Mucosa of rectum (tissue), 2 donors: ENCODE measurements at regions not wholly inside any gene's neighbourhood (a gene's known extent, or its start where the extent isn't known, plus 50 kb on each side); places are given as distances from the start of the nearest gene placed in this dataset.

Experiments
- H3K27ac ChIP-seq, 2 donors: one replicate each; pipeline ENCODE4 v1.7.0; 2013; ENCODE audit warnings: inconsistent platforms in 2 of 2, low read depth in 2 of 2, low read length in 2 of 2
- H3K27me3 ChIP-seq, 2 donors: one replicate each; pipeline ENCODE4 v1.7.0; 2013; ENCODE audit warnings: low read length in 2 of 2; ENCODE audit not compliant: control insufficient read depth in 2 of 2, insufficient read depth in 2 of 2
- H3K36me3 ChIP-seq, 2 donors: one replicate each; pipeline ENCODE4 v1.7.0; 2013; ENCODE audit warnings: low read length in 2 of 2; ENCODE audit not compliant: control insufficient read depth in 2 of 2, insufficient read depth in 2 of 2
- H3K4me1 ChIP-seq, 2 donors: one replicate each; pipeline ENCODE4 v1.7.0; 2013; ENCODE audit warnings: low read length in 2 of 2, mild to moderate bottlenecking in 1 of 2; ENCODE audit not compliant: control insufficient read depth in 2 of 2, insufficient read depth in 2 of 2
- H3K4me3 ChIP-seq, 2 donors: one replicate each; pipeline ENCODE4 v1.7.0; 2013; ENCODE audit warnings: low read length in 2 of 2
- H3K9ac ChIP-seq, 2 donors: one replicate each; pipeline ENCODE4 v1.7.0; 2013; ENCODE audit warnings: low read length in 2 of 2, low read depth in 1 of 2, mild to moderate bottlenecking in 1 of 2
- H3K9me3 ChIP-seq, 2 donors: one replicate each; pipeline ENCODE4 v1.7.0; 2013; ENCODE audit warnings: low read length in 2 of 2; ENCODE audit not compliant: control insufficient read depth in 2 of 2
- donor health status: healthy.
- donor health status: Normal muscosa, but diverticular disease.

DNA sequence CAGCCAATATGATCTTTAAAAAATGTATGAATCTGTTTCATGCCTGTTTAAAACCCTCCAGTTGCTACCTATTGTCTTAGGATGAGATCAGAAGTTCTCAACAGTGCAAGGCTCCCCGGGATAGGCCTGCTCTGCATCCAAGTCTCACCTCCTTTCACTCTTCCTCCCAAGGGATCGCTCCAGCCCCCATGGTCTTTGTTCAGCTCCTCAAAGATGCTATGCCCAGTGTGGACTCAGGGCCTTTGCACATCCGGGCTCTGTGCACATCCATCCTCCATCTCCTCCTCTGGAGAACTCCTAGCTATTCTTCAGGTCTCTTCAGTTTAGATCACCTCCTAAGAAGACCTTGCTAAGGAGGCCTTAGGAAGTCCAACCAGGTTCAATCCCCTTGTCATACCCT is 82.7 kb upstream of the LEP start:
- Histone ChIP-seq H3K4me1 (no peaks in the 10 kb centered on the region), H3K9ac (no peak overlapping the region), H3K36me3 (no peaks in the 10 kb centered on the region), H3K27ac (no peak overlapping the region), H3K9me3 (no peaks in the 10 kb centered on the region), H3K4me3 (no peak overlapping the region), H3K27me3 (peaks cover 4 to 9% of the 10 kb centered on the region in 2 donors)

DNA sequence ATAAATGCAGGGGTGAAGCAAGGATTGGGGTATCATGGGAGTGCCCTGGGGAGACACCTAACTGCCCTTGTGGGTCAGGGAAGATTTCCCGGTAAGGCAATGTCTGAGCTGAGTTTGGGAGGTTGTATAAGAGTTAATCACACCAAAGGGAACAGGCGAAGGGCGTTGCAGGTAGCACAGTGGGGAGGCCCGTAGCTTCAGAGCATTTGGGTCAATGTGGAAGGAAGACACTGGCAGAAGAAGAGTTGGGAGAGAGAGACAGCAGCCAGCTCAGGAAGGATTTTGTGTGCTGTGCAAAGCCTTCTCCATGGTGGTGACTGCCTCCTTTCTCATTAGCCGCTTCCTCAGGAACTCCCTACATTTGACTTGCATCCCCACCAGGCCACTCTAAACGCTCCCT is 80.8 kb upstream of the LEP start:
- H3K9me3 ChIP-seq = no peaks in the 10 kb centered on the region
- no peak overlapping the region for H3K4me3 ChIP-seq
- H3K9ac ChIP-seq = no peak overlapping the region
- H3K27me3 ChIP-seq = peaks cover 10 to 23% of the 10 kb centered on the region in 2 donors
- no peaks in the 10 kb centered on the region for H3K4me1 ChIP-seq
- no peak overlapping the region for H3K27ac ChIP-seq
- H3K36me3 ChIP-seq = no peaks in the 10 kb centered on the region

DNA sequence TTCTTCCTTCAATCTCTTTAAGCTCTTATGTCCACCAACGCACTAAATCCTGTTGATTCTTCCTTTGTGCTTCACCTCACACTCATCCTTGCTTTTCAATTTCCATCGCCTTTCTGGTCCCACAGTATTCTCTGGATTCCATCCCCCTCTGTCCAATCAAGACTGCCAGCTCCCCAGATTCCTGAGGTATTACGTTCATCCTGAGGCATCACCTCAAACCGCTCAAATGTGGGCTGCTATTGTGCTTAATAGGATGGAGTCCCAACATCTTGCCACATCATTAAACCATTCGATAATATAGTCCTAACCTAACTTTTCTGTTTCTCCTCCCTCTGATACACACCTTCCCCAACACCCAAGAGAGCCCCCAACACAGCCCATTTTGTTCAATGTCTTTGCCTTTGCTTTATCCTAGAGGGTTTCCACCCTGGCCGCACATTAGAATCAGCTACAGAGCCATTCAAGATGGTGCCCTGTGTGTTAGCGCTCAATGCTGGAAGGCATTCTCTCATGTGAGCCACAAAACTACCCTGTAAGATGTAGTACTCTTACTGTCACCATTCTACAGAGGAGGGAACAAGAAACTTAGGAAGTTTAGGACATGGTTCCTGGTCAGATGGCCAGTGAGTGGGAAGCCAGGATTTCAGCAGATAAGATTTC is 79.5 kb upstream of the LEP start:
- Histone ChIP-seq H3K4me3 (no peak overlapping the region), H3K27ac (no peak overlapping the region), H3K4me1 (no peaks in the 10 kb centered on the region), H3K9me3 (no peaks in the 10 kb centered on the region), H3K36me3 (no peaks in the 10 kb centered on the region), H3K9ac (no peak overlapping the region), H3K27me3 (peaks cover 22 to 34% of the 10 kb centered on the region in 2 donors)

DNA sequence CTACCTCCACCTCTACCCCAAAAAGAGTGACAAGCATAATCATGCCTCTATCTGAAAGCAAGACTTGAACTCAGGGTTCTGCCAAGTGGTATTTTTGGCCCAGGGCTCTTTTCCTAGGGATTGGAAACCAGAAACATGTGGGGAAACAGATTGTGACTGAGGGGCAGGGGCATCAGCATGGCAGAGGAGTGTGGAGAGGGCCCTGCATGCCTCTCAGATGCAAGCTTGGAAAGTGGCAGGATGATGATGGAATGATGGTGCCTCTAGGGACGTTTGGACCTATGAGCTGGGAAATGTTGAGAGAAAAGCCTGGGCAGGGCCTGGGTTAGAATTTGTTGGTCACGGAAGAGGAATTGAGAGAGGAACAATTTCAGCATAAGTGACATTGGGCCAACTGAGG is 78.4 kb upstream of the LEP start:
- Histone ChIP-seq H3K27me3 (peaks cover 27 to 39% of the 10 kb centered on the region in 2 donors), H3K4me1 (peaks cover 5 to 6% of the 10 kb centered on the region in 2 donors), H3K27ac (no peak overlapping the region), H3K9me3 (no peaks in the 10 kb centered on the region), H3K4me3 (no peak overlapping the region), H3K36me3 (no peaks in the 10 kb centered on the region), H3K9ac (no peak overlapping the region)

DNA sequence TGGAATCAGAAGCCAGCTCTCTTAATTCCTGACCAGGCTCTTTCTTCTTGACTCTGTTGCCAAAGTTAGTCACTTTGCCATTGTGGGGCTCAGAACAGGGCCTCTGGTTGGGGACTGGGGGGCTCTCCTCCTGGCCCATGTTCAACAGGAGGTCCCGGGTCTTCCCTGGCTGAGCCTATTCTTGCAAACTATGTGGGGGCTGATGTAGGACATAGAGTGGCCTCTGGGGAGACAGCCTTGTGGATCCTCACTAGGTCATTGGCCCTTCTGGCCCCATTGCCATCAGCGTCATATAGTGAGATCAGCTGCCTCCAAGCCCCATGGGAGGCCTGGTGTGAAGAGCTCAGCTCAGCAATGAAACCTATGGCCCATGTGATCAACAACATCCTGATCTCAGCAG is 77.6 kb upstream of the LEP start:
- Histone ChIP-seq H3K4me1 (peaks cover 5 to 8% of the 10 kb centered on the region in 2 donors), H3K4me3 (no peak overlapping the region), H3K9ac (no peak overlapping the region), H3K36me3 (no peaks in the 10 kb centered on the region), H3K27ac (no peak overlapping the region), H3K9me3 (no peaks in the 10 kb centered on the region), H3K27me3 (peaks cover 35 to 47% of the 10 kb centered on the region in 2 donors)

DNA sequence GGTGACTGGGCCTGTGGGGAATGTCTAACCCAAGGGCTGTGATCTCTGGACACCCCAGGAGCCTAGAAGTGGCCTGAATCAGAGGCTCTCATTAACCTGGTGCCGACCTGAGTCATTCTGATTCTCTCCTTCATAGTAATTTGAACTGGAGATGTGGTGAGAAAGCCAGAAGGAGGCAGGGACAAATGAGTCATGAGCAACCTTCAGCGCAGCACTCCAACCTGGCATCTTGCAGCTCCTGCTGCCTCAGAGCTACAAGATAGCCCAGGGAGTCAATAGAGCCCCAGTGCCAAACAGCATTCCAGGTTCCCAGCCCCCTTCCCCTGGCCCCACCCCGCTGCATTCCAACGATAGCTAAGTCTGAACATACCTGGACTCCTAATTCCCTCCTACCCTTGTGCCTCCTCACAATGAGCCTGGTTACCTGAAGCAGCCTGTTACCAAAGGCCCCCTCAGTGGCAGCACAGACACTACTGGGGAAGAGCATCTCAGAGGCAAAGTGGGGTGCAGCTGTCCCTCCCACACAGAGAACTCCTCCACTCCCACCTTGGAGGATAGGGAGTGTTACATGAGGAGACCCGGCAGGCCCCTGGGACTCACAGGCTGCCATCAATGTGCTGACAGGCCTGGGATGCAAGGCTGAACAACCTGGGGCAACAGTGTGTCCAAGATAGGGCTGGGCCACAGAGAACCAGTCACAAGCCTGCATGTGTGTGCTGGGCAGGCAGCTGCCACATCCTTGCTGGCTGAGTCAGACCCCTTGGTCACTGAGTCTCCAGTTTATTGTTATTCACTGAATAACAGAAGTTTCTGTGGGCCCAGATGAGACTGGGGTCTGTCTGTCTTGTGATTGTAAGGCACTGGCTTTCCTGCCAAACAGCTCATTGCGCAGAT is 76.8 kb upstream of the LEP start:
- H3K27ac ChIP-seq = no peak overlapping the region
- H3K27me3 ChIP-seq = peaks cover 42 to 54% of the 10 kb centered on the region in 2 donors

DNA sequence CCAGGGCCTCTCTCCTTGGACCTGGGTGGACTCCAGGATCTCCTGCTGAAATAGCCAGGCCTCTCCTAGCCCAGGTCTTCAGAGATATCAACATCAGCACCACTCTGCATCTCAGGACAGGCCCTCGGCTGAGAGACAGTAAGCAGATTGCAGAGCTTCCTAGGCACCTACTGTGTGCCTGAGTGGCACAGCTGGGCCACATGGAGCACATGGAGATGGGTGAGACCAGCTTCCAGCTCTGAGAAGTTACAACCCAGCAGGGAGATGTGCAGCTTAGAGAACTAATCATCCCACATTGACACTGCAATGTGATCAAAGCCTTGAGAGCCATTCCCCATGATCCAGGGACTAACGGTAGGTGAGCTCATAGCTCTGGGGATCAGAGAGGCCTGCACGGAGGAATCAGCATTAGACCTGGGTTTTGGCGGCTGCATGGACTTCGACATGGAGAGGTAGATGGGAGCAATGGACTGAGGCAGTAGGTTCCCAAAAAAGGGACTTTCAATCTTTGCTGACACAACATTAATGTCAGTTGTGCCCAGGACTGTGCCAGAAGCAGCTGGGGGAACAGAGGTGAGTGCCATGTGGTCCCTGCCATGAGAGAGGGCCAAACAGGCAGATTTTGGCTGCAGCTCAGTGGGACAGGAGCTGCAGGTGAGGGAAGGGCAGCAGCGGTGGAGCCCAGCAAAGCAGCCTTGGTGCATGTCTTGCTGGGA is 76.0 kb upstream of the LEP start:
- H3K9me3 ChIP-seq = no peaks in the 10 kb centered on the region
- H3K27ac ChIP-seq = no peak overlapping the region
- H3K4me3 ChIP-seq = no peak overlapping the region
- no peaks in the 10 kb centered on the region for H3K36me3 ChIP-seq
- H3K27me3 ChIP-seq = peaks cover 45 to 58% of the 10 kb centered on the region in 2 donors
- no peak overlapping the region for H3K9ac ChIP-seq
- H3K4me1 ChIP-seq = peaks cover 5 to 8% of the 10 kb centered on the region in 2 donors

More for the DNA sequence above, 76.8 kb upstream of the LEP start:
- H3K9me3 ChIP-seq = no peaks in the 10 kb centered on the region
- no peaks in the 10 kb centered on the region for H3K36me3 ChIP-seq
- no peak overlapping the region for H3K4me3 ChIP-seq
- H3K4me1 ChIP-seq = peaks cover 5 to 8% of the 10 kb centered on the region in 2 donors
- no peak overlapping the region for H3K9ac ChIP-seq

DNA sequence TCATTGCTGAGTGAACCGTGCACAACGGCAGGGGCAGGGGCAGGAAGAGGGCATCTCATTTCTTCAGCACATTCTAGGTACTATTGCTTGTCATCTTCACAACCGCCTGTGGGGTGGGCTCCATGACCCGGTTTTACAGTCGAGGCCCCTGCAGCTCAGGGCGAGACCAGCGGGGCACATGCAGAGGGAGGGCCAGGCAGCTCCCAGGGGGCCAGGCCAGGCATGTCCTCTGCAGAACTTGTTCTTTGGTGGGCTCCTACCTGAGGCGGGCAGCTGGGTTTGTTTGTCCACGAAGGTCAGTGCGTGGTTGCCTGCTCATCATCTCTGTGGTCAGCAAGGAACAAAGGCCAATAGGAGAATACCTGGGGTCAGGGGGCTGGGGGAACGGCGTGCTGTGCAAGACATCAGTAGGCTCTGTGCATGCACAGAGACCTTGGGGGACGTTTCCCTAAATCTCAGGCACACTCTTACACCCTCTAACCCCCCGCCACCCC is 75.1 kb upstream of the LEP start:
- Histone ChIP-seq H3K4me3 (no peak overlapping the region), H3K9me3 (no peaks in the 10 kb centered on the region), H3K9ac (no peak overlapping the region), H3K4me1 (peaks cover 5 to 8% of the 10 kb centered on the region in 2 donors), H3K36me3 (no peaks in the 10 kb centered on the region), H3K27ac (no peak overlapping the region), H3K27me3 (peaks cover 47 to 63% of the 10 kb centered on the region in 2 donors)

DNA sequence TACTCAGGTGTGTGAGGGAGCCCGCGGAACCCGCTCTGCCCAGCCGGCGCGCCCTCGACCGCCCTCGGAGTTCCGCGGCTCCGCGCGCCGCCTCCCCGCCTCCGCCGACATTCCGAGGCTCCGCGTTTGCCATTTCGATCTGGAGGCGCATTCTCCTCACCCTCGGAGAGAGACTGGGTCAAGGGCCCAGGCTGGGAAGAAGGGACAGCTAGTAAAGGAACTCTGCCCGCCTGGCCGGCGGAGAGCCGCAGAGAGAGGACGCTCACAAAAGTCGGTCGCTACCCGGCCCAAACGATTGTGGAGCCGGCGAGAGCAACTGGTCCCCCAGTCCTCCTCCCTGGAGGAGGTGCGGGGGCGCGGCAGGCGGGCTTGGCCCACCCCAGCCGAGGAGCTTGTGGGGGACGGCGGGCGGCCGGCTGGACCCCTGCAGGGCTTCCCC is 74.5 kb upstream of the LEP start:
- H3K4me3 ChIP-seq = peak overlapping the region; percentile 26 to 54
- H3K9me3 ChIP-seq = no peaks in the 10 kb centered on the region
- peaks cover 5 to 8% of the 10 kb centered on the region in 2 donors for H3K4me1 ChIP-seq
- H3K9ac ChIP-seq = no peak overlapping the region
- H3K27ac ChIP-seq = no peak overlapping the region
- H3K36me3 ChIP-seq = no peaks in the 10 kb centered on the region
- peaks cover 47 to 67% of the 10 kb centered on the region in 2 donors for H3K27me3 ChIP-seq
